HG03571 (cell line): ENCODE measurements at regions not wholly inside any gene's neighbourhood (a gene's known extent, or its start where the extent isn't known, plus 50 kb on each side); places are given as distances from the start of the nearest gene placed in this dataset.
"Not testable (repeated sequence)": the region's sequence is repeated elsewhere in the genome, so short reads cannot be mapped to it uniquely, and the experiment has no call there.

Source experiments
- ATAC-seq: cut with Tn5 transposase; IDR thresholded peaks from one replicate; pipeline ENCODE4 v1.9.1; 2021; ENCODE audit not compliant: unreplicated experiment

DNA sequence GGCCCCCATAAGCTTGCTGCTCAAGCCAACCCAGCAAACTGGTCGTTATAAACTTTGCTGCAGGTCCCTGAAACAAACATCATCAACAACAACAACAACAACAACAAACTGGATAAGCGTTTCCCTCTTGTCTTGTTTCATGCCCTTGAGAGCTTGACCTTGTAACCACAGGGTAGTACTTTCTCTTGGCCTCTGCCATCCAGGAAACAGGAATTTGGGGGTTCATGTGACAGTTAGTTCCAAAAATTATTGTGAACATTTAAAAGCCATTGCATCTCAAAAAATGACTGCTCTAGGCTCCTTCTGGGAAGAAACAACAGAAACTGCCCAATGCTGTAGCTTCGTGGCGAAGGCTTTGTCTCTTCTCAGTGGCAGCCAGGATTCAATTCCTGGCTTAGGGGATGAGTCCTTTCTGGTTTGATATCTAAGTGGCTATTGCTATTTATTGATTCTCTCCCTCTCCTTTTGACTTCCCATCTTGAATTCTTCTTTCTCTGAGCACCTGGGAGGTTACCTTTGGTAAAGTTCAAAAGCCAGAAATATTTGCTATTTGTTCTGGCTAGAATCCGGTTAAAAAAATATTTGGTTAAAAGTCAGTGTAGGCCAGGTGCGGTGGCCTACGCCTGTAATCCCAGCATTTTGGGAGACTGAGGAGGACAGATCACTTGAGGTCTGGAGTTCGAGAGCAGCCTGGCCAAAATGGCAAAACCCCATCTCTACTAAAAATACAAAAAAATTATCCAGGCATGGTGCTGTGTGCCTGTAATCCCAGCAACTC, 52.0 kb upstream of the CPM start:
- no peak for ATAC-seq

DNA sequence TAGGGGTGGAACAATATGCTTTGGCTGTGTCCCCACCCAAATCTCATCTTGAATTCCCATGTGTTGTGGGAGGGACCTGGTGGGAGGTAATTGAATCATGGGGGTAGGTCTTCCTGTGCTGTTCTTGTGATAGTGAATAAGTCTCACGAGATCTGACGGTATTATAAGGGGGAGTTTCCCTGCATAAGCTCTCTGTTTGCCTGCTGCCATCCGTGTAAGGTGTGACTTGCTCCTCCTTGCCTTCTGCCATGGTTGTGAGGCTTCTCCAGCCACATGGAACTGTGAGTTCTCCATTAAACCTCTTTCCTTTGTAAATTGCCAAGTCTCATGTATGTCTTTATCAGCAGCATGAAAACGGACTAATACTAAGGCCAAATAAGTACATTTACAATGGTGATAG, 64.6 kb upstream of the CPM start:
- not testable (repeated sequence) for ATAC-seq

DNA sequence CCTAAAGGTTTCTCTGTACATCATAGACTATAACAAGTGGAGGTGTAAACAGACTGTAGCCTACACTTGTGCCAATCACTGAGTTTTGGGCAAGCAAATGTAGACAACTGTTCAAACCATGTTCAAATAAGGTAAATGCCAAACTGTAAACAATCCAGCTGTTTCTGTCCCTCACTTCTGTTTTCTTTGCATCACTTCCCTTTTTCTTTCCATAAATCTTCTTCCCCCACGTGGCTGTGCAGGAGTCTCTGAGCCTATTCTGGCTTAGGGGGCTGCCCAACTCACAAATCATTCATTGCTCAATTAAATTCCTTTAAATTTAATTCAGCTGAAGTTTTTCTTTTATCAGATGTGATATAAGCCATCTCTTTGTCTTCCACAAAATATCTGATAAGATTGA, 65.1 kb upstream of the CPM start:
- no peak for ATAC-seq

DNA sequence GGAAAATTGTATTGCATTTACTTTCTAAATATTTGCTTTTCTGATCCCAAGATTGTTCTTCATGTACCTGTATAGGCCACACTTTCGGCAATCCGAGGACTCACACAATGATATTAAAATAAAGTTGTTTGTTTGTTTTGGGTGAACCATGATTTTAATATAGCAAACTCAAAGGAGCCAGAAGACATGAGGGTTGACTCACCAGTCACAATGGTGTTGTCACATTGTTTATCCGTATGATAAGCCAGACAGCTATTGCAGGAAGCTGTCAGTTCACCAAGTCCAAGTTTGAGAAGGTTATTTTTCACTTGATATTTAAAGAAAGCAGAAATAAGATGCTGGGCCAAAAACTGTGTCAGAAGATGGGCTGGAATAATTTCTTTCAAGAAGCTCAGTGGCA, 67.1 kb upstream of the CPM start:
- no peak for ATAC-seq

DNA sequence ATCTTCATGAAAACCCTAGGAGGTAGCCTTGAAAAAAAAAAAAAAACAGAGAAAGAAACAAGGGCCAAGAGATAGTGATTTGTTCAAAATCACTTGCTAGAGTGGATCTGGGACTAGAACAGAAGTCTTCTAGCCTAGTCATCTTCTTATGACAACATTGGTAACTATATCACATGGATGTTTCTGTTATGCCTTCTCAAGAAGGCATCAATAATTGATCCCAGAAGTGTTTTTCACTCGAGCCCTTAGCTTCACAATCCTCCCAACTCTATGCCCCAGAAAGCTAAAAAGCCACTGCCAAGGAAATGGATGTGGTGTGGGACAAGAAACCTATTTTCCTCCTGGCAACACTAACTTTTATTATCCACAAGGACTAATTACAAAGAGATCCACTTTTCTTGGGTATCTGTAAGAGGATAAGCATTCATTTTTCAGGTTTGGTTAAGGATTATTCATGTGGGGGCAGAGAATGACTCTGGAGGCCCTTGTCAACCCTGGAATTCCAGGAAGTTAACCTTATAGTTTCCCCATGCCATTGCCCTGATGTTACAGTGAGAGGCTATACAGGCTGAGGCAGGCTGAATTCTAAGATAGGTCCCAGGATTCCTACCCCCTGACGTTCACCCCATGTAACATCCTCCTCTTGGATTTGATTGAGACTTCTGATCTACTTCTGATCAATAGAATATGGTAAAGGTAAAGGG, 67.7 kb upstream of the CPM start:
- no peak for ATAC-seq

DNA sequence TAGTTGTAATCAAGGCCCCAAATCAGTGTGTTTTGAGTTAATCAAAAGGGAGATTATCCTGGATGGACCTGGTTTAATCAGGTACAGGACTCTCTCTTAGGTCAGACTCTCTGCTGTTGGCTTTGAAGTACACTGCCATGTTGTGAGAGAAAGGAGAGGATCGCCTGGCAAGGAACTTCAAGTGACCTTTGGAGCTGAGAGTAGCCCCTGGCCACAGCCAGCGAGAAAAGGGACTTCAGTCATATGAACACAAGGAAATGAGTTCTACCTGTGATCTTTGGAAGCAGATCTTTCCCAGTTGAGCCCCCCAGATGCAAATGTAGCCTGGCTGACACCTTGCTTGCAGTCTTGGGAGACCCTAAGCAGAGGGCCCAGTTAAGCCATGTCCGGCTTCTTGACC, 68.3 kb upstream of the CPM start:
- ATAC-seq = no peak

DNA sequence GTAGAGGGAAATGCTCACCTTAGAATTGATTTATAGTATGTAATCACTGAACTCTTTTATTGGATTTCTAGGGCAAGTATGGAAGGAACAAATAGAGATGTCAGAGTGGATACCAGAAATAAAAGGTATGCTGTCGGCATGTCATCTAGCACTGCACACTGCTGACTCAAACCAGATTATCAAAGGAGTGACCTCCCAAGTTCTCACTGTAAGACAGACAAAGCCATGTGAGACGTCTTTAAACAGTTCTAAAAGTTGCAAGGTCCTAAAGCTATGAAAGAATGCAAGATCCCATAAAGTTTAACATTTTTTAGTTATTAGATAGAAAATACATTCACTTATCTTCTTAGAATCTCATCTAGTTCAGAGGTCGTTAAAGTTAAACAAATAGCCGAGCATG, 70.0 kb upstream of the CPM start:
- ATAC-seq = no peak

DNA sequence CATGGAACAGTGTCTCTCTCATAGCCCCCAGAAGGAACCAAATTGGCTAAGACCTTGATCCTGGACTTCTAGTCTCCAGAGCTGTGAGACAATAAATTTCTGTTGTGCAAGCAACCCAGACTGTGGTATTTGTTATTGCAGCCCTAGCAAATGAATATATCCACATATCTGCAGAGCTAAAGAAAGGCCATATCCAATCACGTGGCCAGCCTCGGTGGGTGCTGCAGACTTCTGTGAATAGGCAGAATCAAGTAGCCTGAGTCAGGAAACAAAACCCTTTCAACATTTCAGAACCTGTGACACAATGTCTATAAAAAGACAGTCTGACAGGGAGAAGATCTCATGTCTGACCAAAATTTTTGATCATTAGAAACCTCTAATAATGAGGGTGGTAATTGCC, 71.0 kb upstream of the CPM start:
- ATAC-seq = no peak

DNA sequence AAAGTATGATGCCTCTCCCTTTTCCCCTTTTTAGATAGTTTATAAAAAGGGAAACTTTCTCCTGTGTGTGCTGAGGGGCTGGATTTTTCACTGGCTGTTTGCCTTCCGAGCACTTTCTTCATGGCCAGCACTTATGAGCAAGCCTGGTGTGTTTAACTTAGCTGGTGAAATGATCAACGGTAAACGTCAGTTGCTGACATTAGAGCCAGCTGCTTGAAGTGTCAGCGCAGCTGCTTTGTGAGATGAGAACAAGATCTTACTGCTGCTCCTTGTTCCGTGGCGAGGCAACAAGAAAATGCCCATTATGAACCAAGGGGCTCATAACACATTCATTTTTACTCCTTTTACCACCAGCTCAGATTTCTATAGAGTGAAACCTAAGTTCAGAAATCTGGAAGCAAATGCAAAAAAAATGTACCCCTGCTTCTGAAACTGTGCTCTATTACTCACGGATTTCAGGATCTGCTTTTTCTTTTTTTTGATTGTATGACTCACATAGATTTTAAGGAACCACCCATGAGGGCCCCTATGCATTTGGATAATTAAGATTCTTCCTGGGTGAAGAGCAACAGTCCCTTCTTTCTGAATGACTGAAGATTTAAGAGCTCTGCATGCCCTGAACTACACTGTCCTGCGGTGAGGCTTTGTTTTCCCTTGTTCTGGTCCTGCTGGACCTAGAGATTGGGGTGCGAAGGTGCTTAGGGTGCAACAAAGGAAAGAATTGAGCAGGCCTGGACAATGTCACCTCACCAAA, 74.3 kb upstream of the CPM start:
- no peak for ATAC-seq

DNA sequence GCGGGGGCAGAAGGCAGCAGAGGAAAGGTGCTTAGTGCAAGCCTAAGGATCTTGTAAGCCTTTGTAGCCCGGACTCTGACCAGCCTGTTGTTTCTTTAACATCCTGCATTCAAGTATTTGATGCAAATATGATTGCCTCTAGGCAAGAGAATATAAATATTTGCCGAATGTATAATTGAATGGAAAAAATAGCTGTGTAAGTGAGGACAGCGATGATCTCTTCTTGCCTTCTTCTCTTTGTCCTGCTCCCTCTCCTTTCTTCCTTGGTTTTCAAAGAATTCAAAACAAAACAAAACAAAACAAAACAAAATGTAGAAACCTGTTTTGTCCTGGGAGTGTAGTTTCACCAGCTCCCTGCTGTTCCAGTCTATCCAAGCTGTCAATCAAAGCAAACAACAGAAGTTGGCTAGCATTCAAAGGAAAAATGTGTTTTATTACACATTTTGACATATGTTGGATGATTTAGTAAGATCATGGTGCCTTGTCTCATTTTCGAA, 74.9 kb upstream of the CPM start:
- no peak for ATAC-seq

DNA sequence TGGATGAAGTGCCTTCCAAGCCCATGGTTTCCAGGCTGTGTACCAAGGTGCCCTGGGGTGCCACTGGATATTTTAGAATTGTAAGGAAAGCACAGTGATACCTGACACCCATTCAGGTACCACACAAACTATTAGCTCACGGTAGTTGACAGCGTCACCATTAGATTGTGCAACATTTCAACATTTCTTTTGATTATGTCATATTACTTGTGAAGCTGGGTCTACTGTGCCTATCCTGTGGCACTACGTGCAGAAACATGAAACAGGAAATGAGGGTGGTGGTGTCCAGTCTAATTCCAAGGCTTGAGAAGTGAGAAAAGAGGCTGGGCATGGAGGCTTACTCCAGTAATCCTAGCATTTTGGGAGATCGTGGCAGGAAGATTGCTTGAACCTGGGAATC, 75.5 kb upstream of the CPM start:
- ATAC-seq = no peak

DNA sequence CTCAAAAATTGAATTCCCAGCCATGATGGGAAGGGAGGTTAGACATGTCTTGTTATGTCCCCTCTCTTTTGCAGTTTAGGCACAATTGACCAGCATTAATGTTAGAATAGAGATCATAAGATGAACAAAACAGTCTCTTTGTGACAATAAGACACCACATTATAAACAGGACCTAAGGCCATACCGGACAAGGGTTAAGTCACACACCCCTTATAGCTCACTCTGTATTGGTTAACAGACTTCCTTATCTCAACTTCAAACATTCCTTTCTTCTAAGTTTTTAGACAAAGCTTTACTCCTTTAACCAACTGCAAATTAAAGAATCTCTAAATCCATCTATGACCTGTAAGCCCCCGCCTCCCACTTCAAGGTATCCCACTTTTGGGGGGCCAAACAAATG, 81.1 kb upstream of the CPM start:
- ATAC-seq = no peak

DNA sequence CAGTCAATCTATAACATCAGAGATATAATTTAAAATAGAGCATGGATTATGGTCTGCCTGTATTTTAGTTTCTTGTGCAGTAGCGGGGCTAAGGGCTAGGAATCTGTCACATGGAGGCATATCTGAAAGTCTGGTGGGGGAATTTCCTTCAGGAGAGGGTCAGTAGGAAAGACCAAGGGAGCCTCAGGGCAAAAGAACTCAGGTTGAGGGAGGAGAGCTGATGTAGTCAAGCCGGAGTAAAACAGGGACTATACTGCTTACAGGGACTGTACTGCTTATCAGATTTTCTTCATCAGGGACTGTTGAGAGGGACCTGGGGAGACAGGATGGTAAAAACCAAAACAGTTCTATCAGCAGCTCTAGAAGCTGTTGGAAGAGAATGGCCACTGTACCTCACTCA, 82.0 kb upstream of the CPM start:
- no peak for ATAC-seq

DNA sequence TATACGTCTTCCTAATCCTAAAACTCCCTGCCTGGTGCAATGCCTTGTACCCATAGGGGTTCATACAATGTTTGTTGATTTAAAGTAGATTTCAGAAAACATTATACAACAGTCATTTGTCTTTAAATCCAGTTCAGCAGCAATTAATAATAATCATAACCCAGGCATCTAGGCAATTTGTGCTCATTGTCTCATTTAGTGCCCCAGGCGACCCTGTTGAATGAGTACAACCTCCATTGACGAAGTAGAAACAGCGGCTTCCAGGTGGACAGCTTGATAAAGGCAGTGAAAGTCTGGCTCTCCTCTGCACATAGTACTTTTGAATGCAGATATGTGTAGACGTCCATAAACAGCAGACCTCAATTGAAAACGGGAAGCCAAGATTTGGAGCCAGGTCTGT, 82.9 kb upstream of the CPM start:
- ATAC-seq = no peak

DNA sequence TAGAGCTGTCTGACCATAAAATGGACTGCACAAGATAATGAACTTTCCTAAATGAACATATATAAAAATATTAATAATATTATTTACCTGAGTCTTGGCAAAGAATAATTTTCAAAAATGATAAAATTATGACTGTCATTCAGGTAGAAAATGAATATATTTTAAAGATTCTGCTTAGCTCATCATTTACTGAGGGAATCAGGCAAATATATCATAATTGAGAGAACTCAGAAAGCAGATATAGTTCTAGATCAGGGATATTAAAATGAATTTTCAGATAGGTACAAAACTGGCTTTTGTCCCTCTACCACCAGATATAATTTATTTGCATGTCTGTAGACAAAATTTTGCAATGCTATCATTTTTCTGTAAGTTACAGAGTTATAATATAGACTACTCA, 86.1 kb upstream of the CPM start:
- ATAC-seq = no peak

DNA sequence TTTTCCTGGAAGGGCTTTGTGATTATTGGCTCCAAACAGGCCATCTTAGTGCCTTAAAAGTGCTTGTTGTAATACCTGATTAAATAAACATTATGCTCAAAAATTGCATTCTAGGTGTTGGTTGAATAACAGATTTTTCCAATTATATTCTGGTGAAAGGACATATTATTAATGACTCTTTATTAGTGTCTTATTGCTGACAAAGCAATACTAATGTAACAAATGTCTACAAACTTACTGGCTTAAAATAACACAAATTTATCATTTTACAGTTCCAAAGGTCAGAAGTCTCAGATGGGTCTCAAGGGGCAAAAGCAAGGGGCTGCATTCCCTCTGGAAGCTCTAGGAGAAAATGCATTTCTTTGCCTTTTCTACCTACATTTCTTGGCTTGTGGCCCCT, 86.9 kb upstream of the CPM start:
- no peak for ATAC-seq

DNA sequence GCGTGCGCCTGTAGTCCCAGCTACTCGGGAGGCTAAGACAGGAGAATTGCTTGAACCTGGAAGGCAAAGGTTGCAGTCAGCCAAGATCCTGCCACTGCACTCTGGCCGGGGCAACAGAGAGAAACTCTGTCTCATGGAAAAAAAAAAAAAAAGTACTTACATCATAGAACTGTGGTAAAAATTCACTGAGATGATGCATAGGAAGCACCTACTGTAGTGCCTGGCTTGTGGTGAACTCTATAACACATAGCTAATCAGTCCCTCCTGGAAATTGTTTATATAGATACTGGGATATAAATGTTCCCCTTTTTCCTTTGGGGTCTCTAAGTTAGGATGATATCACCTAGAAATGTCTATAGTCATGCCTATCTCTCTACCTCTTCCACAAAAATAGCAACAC, 89.7 kb upstream of the CPM start:
- no peak for ATAC-seq

DNA sequence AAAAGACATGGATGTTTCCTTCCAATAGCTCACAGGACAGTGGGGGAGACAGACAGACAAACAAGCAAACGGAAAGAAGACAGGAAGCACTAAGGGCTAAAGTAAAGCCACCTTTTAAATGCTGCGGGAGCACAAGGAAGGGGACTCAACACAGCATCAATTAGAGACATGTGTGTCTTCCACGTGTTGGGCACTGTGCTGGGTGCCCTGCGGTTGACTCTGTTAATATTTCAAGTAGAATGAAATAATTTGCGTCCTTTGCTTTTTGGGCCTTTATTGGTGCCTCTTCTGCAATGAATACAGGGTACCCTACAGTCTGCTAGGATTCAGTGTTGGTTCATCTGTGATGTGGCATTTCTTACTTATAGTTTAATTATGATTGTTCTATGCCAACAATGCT, 90.9 kb upstream of the CPM start:
- no peak for ATAC-seq

DNA sequence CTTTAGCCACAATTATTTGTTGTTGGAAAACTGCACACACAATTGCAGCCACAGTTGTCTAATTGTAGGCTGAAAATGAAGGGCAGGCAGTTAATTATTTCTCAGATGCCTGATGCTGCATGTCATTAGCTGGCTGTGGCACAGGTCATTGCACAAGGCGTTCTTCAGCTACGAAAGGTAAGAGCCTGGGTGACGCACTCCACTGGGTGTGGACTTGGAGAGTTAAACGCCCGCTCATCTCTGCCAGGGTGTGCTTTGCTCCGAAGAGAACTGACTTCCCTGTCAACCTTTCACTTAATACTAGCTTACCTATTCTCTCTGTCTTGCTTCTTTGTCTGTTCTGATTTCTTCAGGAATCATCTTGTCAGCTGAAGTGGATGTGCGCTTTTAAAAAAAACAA, 91.4 kb upstream of the CPM start:
- no peak for ATAC-seq

DNA sequence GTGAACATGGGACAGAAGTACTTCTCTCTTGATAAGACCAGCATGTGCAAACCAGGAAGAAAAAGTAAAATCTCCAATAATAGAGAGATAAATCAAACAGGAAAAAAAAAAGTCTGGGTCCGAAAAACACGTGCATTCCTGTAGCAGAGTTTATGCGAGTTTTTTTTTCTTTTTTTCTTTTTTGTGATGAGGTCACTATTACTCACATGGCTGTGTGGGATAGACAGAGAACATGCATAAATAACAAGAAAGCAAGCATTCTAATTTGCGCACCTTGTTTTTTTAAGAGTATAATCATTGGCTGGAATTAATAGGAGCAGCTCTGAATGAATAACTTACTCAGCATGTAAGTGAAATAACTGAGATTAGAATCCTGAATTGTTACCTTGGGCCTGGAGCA, 91.9 kb upstream of the CPM start:
- no peak for ATAC-seq

DNA sequence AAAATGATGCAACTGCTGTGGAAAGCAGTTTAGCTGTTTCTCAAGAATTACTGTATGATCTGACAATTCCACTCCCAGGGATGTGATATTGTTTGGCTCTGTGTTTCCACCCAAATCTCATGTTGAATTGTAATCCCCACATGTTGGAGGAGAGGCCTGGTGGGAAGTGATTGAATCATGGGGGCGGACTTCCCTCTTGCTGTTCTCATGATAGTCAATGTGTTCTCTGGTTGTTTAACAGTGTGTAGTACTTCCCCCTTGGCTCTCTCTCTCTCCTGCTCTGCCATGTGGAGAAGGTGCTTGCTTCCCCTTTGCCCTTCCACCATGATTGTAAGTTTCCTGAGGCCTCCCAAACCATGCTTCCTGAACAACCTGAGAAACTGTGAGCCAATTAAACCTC, 93.4 kb upstream of the CPM start:
- no peak for ATAC-seq

DNA sequence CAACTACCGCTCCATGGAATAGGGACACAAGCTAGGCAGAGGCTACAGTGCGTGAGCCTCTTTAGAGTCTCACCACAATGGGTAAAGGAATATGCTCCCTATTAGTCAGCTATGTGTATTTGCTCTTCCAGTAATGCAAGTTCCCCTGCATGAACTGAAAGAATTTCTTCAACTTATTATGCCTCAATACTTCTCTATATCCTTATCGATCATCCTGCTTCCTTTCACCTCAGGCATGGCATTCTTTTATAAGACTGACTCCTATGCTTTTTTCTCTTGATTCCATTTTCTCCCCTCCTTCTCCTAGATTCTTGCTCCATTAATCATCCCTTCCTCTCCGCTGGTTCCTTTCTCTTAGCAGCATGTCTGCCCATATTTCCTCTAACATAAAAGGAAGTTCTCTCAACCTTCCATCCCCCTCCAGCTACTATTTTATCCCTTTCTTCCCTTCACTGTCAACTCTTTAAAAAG, 94.5 kb upstream of the CPM start:
- no peak for ATAC-seq
